GM12865 (cell line): ENCODE measurements at regions not wholly inside any gene's neighbourhood (a gene's known extent, or its start where the extent isn't known, plus 50 kb on each side); places are given as distances from the start of the nearest gene placed in this dataset.

Source experiments
- DNase-seq: peaks from one replicate; pipeline ENCODE4 v3.0.0; 2010; ENCODE audit warnings: low read depth
- H3K4me3 ChIP-seq: 2 replicates; pipeline ENCODE4 v1.5.1; 2011; ENCODE audit warnings: mild to moderate bottlenecking, low read depth, low read length, control low read depth
- TF ChIP-seq, protein P1 (sequence below): IDR thresholded peaks from 2 replicates; pipeline ENCODE4 v1.5.1; 2011; ENCODE audit warnings: low read length, control low read depth, low read depth, inconsistent platforms; ENCODE audit not compliant: insufficient read depth; ENCODE audit errors: missing control alignments

DNA sequence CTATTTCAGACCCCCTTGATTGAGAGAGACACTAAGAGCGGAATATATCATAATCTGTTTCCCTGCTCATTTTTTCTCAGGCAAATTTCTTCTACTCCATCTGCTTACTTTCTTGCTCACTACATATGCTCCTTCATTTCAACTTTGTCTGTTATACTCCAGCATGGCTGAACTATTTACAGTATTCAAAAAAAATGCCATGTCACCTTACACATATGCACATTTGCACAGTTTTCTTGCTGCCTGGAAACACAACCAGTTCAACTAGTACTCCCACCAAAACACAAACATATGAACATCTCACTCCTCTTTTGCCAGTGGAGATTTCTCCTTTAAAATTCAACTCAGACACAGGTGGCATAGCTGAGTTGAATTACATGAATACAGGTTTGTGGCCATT is 1142.1 kb upstream of the CADM2 start:
- DNase-seq: no peak

DNA sequence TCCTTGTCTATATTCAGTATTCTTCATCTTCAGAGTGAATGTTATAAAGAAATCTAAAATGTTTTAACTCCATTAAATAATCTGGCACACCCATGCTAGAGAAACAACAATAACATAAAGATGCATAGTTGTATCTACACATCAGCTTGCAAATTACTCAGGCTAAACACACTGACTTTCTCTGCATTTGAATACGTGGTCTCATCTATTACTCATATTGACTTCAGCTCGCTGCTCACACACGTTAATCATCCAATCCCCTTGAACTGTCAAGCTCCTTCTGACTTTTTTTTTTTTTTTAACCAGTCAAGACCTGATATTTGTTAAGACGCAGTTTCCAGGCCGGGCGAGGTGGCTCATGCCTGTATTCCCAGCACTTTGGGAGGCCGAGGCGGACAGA is 1137.3 kb upstream of the CADM2 start:
- no peak overlapping the region for H3K4me3 ChIP-seq
- no peak for DNase-seq
- TF ChIP-seq, protein P1, sequence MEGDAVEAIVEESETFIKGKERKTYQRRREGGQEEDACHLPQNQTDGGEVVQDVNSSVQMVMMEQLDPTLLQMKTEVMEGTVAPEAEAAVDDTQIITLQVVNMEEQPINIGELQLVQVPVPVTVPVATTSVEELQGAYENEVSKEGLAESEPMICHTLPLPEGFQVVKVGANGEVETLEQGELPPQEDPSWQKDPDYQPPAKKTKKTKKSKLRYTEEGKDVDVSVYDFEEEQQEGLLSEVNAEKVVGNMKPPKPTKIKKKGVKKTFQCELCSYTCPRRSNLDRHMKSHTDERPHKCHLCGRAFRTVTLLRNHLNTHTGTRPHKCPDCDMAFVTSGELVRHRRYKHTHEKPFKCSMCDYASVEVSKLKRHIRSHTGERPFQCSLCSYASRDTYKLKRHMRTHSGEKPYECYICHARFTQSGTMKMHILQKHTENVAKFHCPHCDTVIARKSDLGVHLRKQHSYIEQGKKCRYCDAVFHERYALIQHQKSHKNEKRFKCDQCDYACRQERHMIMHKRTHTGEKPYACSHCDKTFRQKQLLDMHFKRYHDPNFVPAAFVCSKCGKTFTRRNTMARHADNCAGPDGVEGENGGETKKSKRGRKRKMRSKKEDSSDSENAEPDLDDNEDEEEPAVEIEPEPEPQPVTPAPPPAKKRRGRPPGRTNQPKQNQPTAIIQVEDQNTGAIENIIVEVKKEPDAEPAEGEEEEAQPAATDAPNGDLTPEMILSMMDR: no peak

More for the DNA sequence above, 1142.1 kb upstream of the CADM2 start:
- H3K4me3 ChIP-seq: no peak overlapping the region
- TF ChIP-seq, protein P1: no peak

DNA sequence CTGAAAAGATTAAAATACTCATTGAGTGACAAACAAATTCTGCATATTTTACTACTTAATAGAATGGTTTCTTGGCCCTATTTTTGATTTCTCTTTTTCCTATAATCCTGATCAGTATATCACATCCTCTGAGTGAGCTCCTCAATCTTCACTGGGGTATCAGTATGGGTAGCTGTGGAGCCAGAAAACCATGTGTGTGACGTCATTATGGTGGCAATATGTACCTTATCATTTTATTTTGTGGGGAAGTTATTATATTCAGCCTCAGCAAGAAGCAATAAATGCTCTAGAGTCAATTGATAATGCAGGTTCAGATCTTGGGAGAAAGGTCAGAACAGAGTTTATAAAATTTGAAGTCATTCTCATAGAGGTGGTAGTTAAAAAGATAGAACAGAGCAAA is 1135.7 kb upstream of the CADM2 start:
- no peak for DNase-seq
- H3K4me3 ChIP-seq: no peak overlapping the region

DNA sequence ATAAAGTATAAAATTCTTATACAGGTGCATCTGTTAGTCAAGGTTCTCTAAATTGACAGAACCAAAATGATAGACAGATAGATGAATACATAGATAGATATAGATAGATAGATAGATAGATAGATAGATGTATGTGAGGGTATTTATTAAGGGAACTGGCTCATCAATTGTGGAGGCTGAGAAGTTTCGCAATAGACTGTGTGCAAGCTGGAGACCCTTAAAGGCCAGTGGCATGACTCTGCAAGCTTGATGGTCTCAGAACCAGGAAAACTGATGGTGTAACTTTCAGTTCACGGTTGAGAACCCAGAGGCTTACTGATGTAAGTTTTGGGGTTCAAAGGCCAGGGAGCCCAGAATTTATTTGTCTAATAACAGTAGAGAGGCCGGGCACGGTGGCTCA is 1123.7 kb upstream of the CADM2 start:
- H3K4me3 ChIP-seq: no peak overlapping the region
- no peak for DNase-seq
- TF ChIP-seq, protein P1: no peak

More for the DNA sequence above, 1135.7 kb upstream of the CADM2 start:
- TF ChIP-seq, protein P1: no peak

DNA sequence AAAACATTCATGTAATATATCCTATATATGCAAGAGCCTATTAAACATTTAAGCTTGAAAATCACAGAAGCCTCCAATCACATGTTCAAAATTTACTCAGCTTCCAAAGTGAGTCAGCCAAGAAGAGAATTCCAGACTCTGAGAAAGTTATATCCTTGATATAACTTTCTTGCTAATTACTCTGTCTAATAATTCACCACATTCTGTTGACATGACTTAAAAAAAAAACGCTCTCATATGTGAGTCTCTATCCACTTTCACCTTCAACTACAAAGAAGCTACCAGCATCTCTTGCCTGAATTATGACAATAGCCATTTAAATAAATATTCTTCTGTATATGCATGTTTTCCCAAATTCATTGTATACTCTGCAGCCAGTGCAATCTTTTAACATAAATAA is 1116.3 kb upstream of the CADM2 start:
- no peak overlapping the region for H3K4me3 ChIP-seq
- TF ChIP-seq, protein P1: no peak
- DNase-seq: no peak

DNA sequence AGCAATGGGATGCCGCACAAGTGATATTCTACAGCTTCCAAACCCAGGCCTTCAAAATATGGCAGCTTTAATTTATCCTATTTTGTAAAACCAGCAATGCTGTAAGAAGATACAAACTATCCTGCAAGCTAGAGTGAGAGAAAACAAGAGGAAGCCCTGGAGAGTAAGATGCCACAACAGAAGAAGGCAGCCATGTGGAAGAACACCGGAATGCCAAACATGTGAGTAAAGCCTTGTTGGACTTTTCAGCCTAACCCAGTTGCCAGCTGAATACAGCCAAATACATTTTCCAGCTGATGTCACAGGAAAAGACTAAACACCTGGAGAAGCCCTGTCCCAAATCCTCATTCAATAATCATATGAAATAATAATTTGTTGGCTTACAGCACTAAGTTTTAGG is 1115.1 kb upstream of the CADM2 start:
- DNase-seq: no peak
- H3K4me3 ChIP-seq: no peak overlapping the region
- TF ChIP-seq, protein P1: no peak

DNA sequence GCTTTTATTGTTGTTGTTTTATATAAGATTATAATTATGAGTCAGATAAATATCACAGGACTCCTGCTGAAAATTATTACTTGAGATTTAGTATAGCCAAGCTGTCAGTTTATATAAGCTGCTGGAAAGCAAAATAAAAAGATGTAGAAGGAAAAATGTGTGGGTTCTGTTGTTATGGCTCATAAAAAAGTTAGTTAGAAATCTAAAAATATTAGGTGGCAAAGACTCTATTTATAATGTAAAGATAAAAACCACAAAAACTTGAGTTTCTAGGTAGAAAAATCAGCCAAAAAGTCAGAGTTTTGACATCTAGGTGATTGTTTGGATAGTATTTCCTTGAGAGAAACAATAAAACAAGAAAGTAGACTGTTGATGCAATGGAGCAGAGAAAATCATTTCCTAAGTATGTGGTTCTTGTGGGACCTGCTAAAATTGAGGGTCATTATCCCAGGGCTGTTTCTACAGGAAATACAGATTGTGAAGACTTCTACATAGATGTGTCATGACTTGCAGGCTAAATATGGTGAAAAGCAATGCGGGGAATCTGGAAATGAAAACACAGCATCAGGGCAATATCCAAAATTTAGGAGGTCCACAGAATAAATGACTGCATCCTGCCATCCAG is 1109.6 kb upstream of the CADM2 start:
- no peak for DNase-seq
- no peak overlapping the region for H3K4me3 ChIP-seq
- TF ChIP-seq, protein P1: no peak
